ENCODE measurements at regions not wholly inside any gene's neighbourhood (a gene's known extent, or its start where the extent isn't known, plus 50 kb on each side); places are given as distances from the start of the nearest gene placed in this dataset.
"Not testable (repeated sequence)": the region's sequence is repeated elsewhere in the genome, so short reads cannot be mapped to it uniquely, and the experiment has no call there.

GRCh38 chr2:183666031-183666430 is 541.8 kb downstream of the NUP35 start:
- DNase-seq = no peak

- DNase-seq = no peak
These were observed 547.0 kb downstream of the NUP35 start for GRCh38 chr2:183671233-183671632.

- no peak for DNase-seq
These were observed 554.7 kb downstream of the NUP35 start for GRCh38 chr2:183678908-183679307.

GRCh38 chr2:183680573-183680972 is 556.3 kb downstream of the NUP35 start:
- no peak for DNase-seq

GRCh38 chr2:183684686-183685085 is 560.4 kb downstream of the NUP35 start:
- no peak for DNase-seq

GRCh38 chr2:183696028-183696427 is 571.8 kb downstream of the NUP35 start:
- DNase-seq = no peak

GRCh38 chr2:183709829-183710228 is 585.6 kb downstream of the NUP35 start:
- DNase-seq = no peak

- DNase-seq = no peak
These were observed 594.0 kb downstream of the NUP35 start for GRCh38 chr2:183718246-183718645.

- no peak for DNase-seq
These were observed 599.0 kb downstream of the NUP35 start for GRCh38 chr2:183723278-183723677.

GRCh38 chr2:183729380-183729779 is 605.1 kb downstream of the NUP35 start:
- DNase-seq = no peak

- DNase-seq = no peak
These were observed 616.0 kb downstream of the NUP35 start for GRCh38 chr2:183740241-183740640.

GRCh38 chr2:183752571-183752970 is 628.3 kb downstream of the NUP35 start:
- DNase-seq = no peak

GRCh38 chr2:183759033-183759432 is 634.8 kb downstream of the NUP35 start:
- DNase-seq = no peak

GRCh38 chr2:183773775-183774174 is 649.5 kb downstream of the NUP35 start:
- DNase-seq = no peak

GRCh38 chr2:183780072-183780471 is 655.8 kb downstream of the NUP35 start:
- DNase-seq = no peak

- no peak for DNase-seq
These were observed 658.2 kb downstream of the NUP35 start for GRCh38 chr2:183782436-183782835.

- DNase-seq = not testable (repeated sequence)
These were observed 664.6 kb downstream of the NUP35 start for GRCh38 chr2:183788796-183789195.

GRCh38 chr2:183792165-183792924 is 668.1 kb downstream of the NUP35 start:
- DNase-seq = not testable (repeated sequence)

- no peak for DNase-seq
These were observed 674.3 kb downstream of the NUP35 start for GRCh38 chr2:183798535-183798934.

- DNase-seq = no peak
These were observed 675.5 kb downstream of the NUP35 start for GRCh38 chr2:183799761-183800160.

- DNase-seq = no peak
These were observed 679.4 kb downstream of the NUP35 start for GRCh38 chr2:183803596-183803995.

GRCh38 chr2:183807870-183808269 is 683.6 kb downstream of the NUP35 start:
- DNase-seq = no peak

- no peak for DNase-seq
These were observed 685.2 kb downstream of the NUP35 start for GRCh38 chr2:183809404-183809803.

GRCh38 chr2:183811281-183811680 is 687.0 kb downstream of the NUP35 start:
- no peak for DNase-seq

GRCh38 chr2:183812091-183812490 is 687.8 kb downstream of the NUP35 start:
- no peak for DNase-seq
